HG03354 (cell line): ENCODE measurements at regions not wholly inside any gene's neighbourhood (a gene's known extent, or its start where the extent isn't known, plus 50 kb on each side); places are given as distances from the start of the nearest gene placed in this dataset.

Source experiments
- ATAC-seq: cut with Tn5 transposase; IDR thresholded peaks from one replicate; pipeline ENCODE4 v1.9.1; 2021; ENCODE audit warnings: mild to moderate bottlenecking; ENCODE audit not compliant: unreplicated experiment, poor library complexity, severe bottlenecking

GRCh38 chr10:43903451-43903850, 254.8 kb upstream of the ZNF32 start:
- ATAC-seq, result no peak

GRCh38 chr10:43902842-43903241, 254.2 kb upstream of the ZNF32 start:
- ATAC-seq, result no peak

GRCh38 chr10:43901744-43902504, 253.2 kb upstream of the ZNF32 start:
- ATAC-seq, result no peak

GRCh38 chr10:43901302-43901701, 252.6 kb upstream of the ZNF32 start:
- no peak for ATAC-seq

GRCh38 chr10:43900571-43900970, 251.9 kb upstream of the ZNF32 start:
- ATAC-seq, result no peak

GRCh38 chr10:43899224-43899959, 250.7 kb upstream of the ZNF32 start:
- no peak for ATAC-seq

- no peak for ATAC-seq
These were observed 249.9 kb upstream of the ZNF32 start for GRCh38 chr10:43898592-43898991.

GRCh38 chr10:43897765-43898419, 249.2 kb upstream of the ZNF32 start:
- ATAC-seq, result no peak

GRCh38 chr10:43892062-43892770, 243.5 kb upstream of the ZNF32 start:
- ATAC-seq, result no peak

- no peak for ATAC-seq
These were observed 242.6 kb upstream of the ZNF32 start for GRCh38 chr10:43891241-43891640.

GRCh38 chr10:43890124-43890523, 241.4 kb upstream of the ZNF32 start:
- no peak for ATAC-seq

- no peak for ATAC-seq
These were observed 239.9 kb upstream of the ZNF32 start for GRCh38 chr10:43888586-43888985.

- no peak for ATAC-seq
These were observed 237.2 kb upstream of the ZNF32 start for GRCh38 chr10:43885842-43886241.

- ATAC-seq, result no peak
These were observed 236.6 kb upstream of the ZNF32 start for GRCh38 chr10:43885252-43885651.

- ATAC-seq, result no peak
These were observed 235.9 kb upstream of the ZNF32 start for GRCh38 chr10:43884501-43885105.

- no peak for ATAC-seq
These were observed 234.0 kb upstream of the ZNF32 start for GRCh38 chr10:43882711-43883110.

GRCh38 chr10:43881657-43882056, 233.0 kb upstream of the ZNF32 start:
- ATAC-seq, result no peak

- ATAC-seq, result no peak
These were observed 231.5 kb upstream of the ZNF32 start for GRCh38 chr10:43880160-43880559.

- no peak for ATAC-seq
These were observed 231.1 kb upstream of the ZNF32 start for GRCh38 chr10:43879742-43880141.

GRCh38 chr10:43879162-43879561, 230.5 kb upstream of the ZNF32 start:
- no peak for ATAC-seq
